A673 (cell line): ENCODE measurements at regions not wholly inside any gene's neighbourhood (a gene's known extent, or its start where the extent isn't known, plus 50 kb on each side); places are given as distances from the start of the nearest gene placed in this dataset.

Experiments
- BruUV-seq: library from RNA; stranded (reverse); fragments of 400-500 nt; replicated peaks from 2 replicates; lab custom pipeline; 2021; lab: Mats Ljungman, UMichigan
- CTCF ChIA-PET: fragments of 300-600 bp; sonication (Branson Sonifier 250); formaldehyde crosslinking; loops from one replicate; lab custom pipeline; 2022; ENCODE audit warnings: antibody characterized with exemption; lab: Charles Lee
- POLR2A ChIA-PET: fragments of 300-600 bp; sonication (Branson Sonifier 250); formaldehyde crosslinking; loops from one replicate; lab custom pipeline; 2022; ENCODE audit warnings: antibody characterized with exemption; ENCODE audit not compliant: low non-redundant PET; lab: Charles Lee
- DNase-seq: peaks from one replicate; pipeline ENCODE4 v3.0.0-alpha.2; 2015; ENCODE audit warnings: low spot score
- H3K27ac ChIP-seq: fragments of 200-600 bp; sonication (generic); 2 replicates; pipeline ENCODE4 v1.5.1; 2016; ENCODE audit warnings: mixed run types, low read depth, mild to moderate bottlenecking, mixed read lengths, antibody characterized with exemption, low read length; ENCODE audit not compliant: poor library complexity, severe bottlenecking
- H3K27me3 ChIP-seq: fragments of 200-600 bp; sonication (generic); replicated peaks from 2 replicates; pipeline ENCODE4 v1.6.1; 2017; ENCODE audit warnings: mixed run types, low read depth, mild to moderate bottlenecking, mixed read lengths, antibody characterized with exemption, low read length; ENCODE audit not compliant: insufficient read depth, poor library complexity
- H3K36me3 ChIP-seq: fragments of 200-600 bp; sonication (generic); 2 replicates; pipeline ENCODE4 v1.6.1; 2016; ENCODE audit warnings: mixed run types, mild to moderate bottlenecking, mixed read lengths, antibody characterized with exemption, low read length; ENCODE audit not compliant: insufficient read depth, poor library complexity, severe bottlenecking
- H3K4me1 ChIP-seq: fragments of 200-600 bp; sonication (generic); 2 replicates; pipeline ENCODE4 v1.6.1; 2017; ENCODE audit warnings: mixed run types, mild to moderate bottlenecking, mixed read lengths, antibody characterized with exemption, low read length; ENCODE audit not compliant: insufficient read depth, poor library complexity, severe bottlenecking
- H3K4me3 ChIP-seq: fragments of 200-600 bp; sonication (generic); 2 replicates; pipeline ENCODE4 v1.5.1; 2016; ENCODE audit warnings: low read depth, mixed run types, mild to moderate bottlenecking, mixed read lengths, low read length; ENCODE audit not compliant: poor library complexity, severe bottlenecking
- H3K9me3 ChIP-seq: fragments of 200-600 bp; sonication (generic); 2 replicates; pipeline ENCODE4 v1.6.1; 2016; ENCODE audit warnings: mixed run types, low read depth, mild to moderate bottlenecking, mixed read lengths, antibody characterized with exemption, low read length; ENCODE audit not compliant: poor library complexity, severe bottlenecking
- EZH2 ChIP-seq: fragments of 200-600 bp; sonication (generic); IDR thresholded peaks from 2 replicates; pipeline ENCODE4 v1.6.1; 2017; ENCODE audit warnings: borderline replicate concordance, low read depth, mild to moderate bottlenecking, mixed read lengths, antibody characterized with exemption, low read length; ENCODE audit not compliant: poor library complexity, severe bottlenecking
- intact Hi-C: fragments of 100-400 bp; cut with micrococcal nuclease; formaldehyde crosslinking; loops from one replicate; pipeline ENCODE4 v1.10.0; 2022; ENCODE audit not compliant: unreplicated experiment
- TF ChIP-seq, protein P1 (sequence below): fragments of 300-800, 200-600 bp; sonication (generic); conservative IDR thresholded peaks from 2 replicates; pipeline ENCODE4 v1.5.1; 2017; ENCODE audit warnings: low read depth, mild to moderate bottlenecking, antibody characterized with exemption, low read length, moderate library complexity, mixed read lengths

DNA sequence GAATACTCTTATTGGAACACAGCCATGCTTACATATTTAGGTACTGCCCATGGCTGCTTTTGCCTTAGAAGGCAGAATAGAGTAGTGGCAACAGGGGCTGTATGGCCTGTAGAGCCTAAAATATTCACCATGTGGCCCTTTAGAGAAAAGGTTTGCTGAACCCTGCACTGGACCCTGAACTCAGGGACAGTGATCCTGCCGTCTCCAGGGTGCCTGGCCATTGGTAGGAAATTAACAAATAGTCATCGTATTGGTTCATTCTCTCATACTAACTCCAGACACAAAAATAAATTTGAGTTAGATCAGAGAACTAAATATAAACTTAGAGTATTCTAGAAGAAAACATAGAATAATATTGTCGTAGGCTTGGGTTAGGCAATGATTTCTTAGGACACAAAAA, 181.4 kb downstream of the BCAS1 start:
- H3K27ac ChIP-seq, result no peak overlapping the region
- no TSS peak for BruUV-seq
- no peaks in the 10 kb centered on the region for H3K27me3 ChIP-seq
- H3K4me3 ChIP-seq, result no peak overlapping the region
- peaks cover 29% of the 10 kb centered on the region for H3K4me1 ChIP-seq
- ChIA-PET CTCF (no interaction called here), POLR2A (no interaction called here)
- no peaks in the 10 kb centered on the region for H3K9me3 ChIP-seq
- intact Hi-C loops, result no loop called here
- no peaks in the 10 kb centered on the region for H3K36me3 ChIP-seq
- DNase-seq, result no peak
- TF ChIP-seq, protein P1, sequence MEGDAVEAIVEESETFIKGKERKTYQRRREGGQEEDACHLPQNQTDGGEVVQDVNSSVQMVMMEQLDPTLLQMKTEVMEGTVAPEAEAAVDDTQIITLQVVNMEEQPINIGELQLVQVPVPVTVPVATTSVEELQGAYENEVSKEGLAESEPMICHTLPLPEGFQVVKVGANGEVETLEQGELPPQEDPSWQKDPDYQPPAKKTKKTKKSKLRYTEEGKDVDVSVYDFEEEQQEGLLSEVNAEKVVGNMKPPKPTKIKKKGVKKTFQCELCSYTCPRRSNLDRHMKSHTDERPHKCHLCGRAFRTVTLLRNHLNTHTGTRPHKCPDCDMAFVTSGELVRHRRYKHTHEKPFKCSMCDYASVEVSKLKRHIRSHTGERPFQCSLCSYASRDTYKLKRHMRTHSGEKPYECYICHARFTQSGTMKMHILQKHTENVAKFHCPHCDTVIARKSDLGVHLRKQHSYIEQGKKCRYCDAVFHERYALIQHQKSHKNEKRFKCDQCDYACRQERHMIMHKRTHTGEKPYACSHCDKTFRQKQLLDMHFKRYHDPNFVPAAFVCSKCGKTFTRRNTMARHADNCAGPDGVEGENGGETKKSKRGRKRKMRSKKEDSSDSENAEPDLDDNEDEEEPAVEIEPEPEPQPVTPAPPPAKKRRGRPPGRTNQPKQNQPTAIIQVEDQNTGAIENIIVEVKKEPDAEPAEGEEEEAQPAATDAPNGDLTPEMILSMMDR, result no peak
- no peak for TF ChIP-seq EZH2

DNA sequence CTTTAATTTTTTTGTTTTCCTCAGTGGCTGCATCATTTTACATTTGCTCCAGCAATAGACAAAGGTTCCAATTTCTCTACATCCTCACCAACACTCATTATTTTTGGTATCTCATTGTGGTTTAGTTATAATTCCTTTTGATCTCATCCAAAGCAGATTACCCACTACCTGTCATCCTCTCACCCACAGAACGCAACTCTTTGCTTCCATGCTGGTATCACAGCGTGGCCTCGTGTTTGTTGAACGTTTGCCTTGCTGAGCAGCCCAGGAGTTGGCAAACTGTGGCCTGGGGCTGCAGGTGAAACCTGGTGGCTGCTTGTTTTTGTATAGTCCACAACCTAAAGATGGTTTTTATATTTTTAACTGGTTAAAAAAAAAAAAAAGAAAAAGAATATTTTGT, 181.9 kb downstream of the BCAS1 start:
- Histone ChIP-seq H3K4me3 (no peak overlapping the region), H3K4me1 (peaks cover 32% of the 10 kb centered on the region), H3K9me3 (no peaks in the 10 kb centered on the region), H3K36me3 (no peaks in the 10 kb centered on the region), H3K27ac (no peak overlapping the region), H3K27me3 (no peaks in the 10 kb centered on the region)
- ChIA-PET CTCF (no interaction called here), POLR2A (no interaction called here)
- no peak for TF ChIP-seq EZH2
- TF ChIP-seq, protein P1, result no peak
- intact Hi-C loops, result no loop called here
- BruUV-seq, result no TSS peak
- no peak for DNase-seq

DNA sequence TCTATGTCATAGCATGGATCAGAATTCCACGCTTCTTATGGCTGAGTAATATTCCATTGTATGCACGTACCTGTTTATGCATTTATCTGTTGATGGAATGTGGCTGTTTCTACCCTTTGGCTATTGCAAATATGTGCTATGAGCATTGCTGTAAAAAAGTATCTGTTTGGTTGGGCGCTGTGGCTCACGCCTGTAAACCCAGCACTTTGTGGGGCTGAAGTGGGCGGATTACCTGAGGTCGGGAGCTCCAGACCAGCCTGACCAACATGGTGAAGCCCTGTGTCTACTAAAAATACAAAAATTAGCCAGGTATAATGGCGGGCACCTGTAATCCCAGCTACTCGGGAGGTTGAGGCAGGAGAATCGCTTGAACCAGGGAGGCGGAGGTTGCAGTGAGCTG, 182.4 kb downstream of the BCAS1 start:
- CTCF ChIA-PET, result no interaction called here
- no peak overlapping the region for H3K27ac ChIP-seq
- no peaks in the 10 kb centered on the region for H3K36me3 ChIP-seq
- H3K9me3 ChIP-seq, result no peaks in the 10 kb centered on the region
- H3K4me1 ChIP-seq, result peaks cover 35% of the 10 kb centered on the region
- no peak overlapping the region for H3K4me3 ChIP-seq
- TF ChIP-seq, protein P1, result no peak
- TF ChIP-seq EZH2, result no peak
- DNase-seq, result no peak
- no TSS peak for BruUV-seq
- POLR2A ChIA-PET, result no interaction called here
- intact Hi-C loops, result no loop called here
- H3K27me3 ChIP-seq, result no peaks in the 10 kb centered on the region
